Adipocyte (in vitro differentiated cells): ENCODE measurements at regions not wholly inside any gene's neighbourhood (a gene's known extent, or its start where the extent isn't known, plus 50 kb on each side); places are given as distances from the start of the nearest gene placed in this dataset.
"Not testable (repeated sequence)": the region's sequence is repeated elsewhere in the genome, so short reads cannot be mapped to it uniquely, and the experiment has no call there.

Source experiments
- DNase-seq: peaks from one replicate; pipeline ENCODE4 v3.0.0-alpha.2; 2015; ENCODE audit warnings: low read depth
- H3K27me3 ChIP-seq: replicated peaks from 2 replicates; pipeline ENCODE4 v1.7.0; 2013; ENCODE audit warnings: mild to moderate bottlenecking, low read length, moderate library complexity; ENCODE audit not compliant: control insufficient read depth, insufficient read depth
- H3K36me3 ChIP-seq: 2 replicates; pipeline ENCODE4 v1.7.0; 2013; ENCODE audit warnings: low read length, mild to moderate bottlenecking, moderate library complexity; ENCODE audit not compliant: control insufficient read depth, insufficient read depth, severe bottlenecking
- H3K4me1 ChIP-seq: 2 replicates; pipeline ENCODE4 v1.7.0; 2013; ENCODE audit warnings: mild to moderate bottlenecking, low read length, moderate library complexity; ENCODE audit not compliant: control insufficient read depth, insufficient read depth
- H3K4me3 ChIP-seq: 2 replicates; pipeline ENCODE4 v1.7.0; 2013; ENCODE audit warnings: mild to moderate bottlenecking, low read length, moderate library complexity
- H3K9ac ChIP-seq: 2 replicates; pipeline ENCODE4 v1.7.0; 2013; ENCODE audit warnings: mild to moderate bottlenecking, low read length, moderate library complexity
- H3K9me3 ChIP-seq: 2 replicates; pipeline ENCODE4 v1.7.0; 2013; ENCODE audit warnings: mild to moderate bottlenecking, low read length, moderate library complexity; ENCODE audit not compliant: control insufficient read depth

GRCh38 chr2:55811048-55811447, 112.5 kb downstream of the EFEMP1 start:
- peak overlapping the region; percentile 30 for H3K9ac ChIP-seq
- H3K4me3 ChIP-seq: no peak overlapping the region
- H3K4me1 ChIP-seq: peaks cover 21% of the 10 kb centered on the region
- H3K36me3 ChIP-seq: no peaks in the 10 kb centered on the region
- no peaks in the 10 kb centered on the region for H3K9me3 ChIP-seq
- peak; percentile 17 for DNase-seq
- no peaks in the 10 kb centered on the region for H3K27me3 ChIP-seq

GRCh38 chr2:55810622-55811020, 113.0 kb downstream of the EFEMP1 start:
- DNase-seq: no peak
- Histone ChIP-seq H3K4me3 (peak overlapping the region; percentile 11), H3K9me3 (no peaks in the 10 kb centered on the region), H3K27me3 (no peaks in the 10 kb centered on the region), H3K9ac (peak overlapping the region; percentile 30), H3K36me3 (no peaks in the 10 kb centered on the region), H3K4me1 (peaks cover 21% of the 10 kb centered on the region)

GRCh38 chr2:55809875-55810621, 113.5 kb downstream of the EFEMP1 start:
- H3K27me3 ChIP-seq: no peaks in the 10 kb centered on the region
- no peaks in the 10 kb centered on the region for H3K36me3 ChIP-seq
- no peak overlapping the region for H3K9ac ChIP-seq
- peak; percentile 44 for DNase-seq
- H3K4me1 ChIP-seq: peaks cover 21% of the 10 kb centered on the region
- H3K9me3 ChIP-seq: no peaks in the 10 kb centered on the region
- H3K4me3 ChIP-seq: peak overlapping the region; percentile 11

- no peaks in the 10 kb centered on the region for H3K27me3 ChIP-seq
- H3K9ac ChIP-seq: no peak overlapping the region
- DNase-seq: no peak
- H3K4me3 ChIP-seq: no peak overlapping the region
- H3K9me3 ChIP-seq: no peaks in the 10 kb centered on the region
- H3K4me1 ChIP-seq: peaks cover 34% of the 10 kb centered on the region
- no peaks in the 10 kb centered on the region for H3K36me3 ChIP-seq
Observed at GRCh38 chr2:55807900-55808299, 114.3 kb upstream of the PNPT1 start.

GRCh38 chr2:55805686-55806085, 112.0 kb upstream of the PNPT1 start:
- Histone ChIP-seq H3K36me3 (no peaks in the 10 kb centered on the region), H3K9me3 (no peaks in the 10 kb centered on the region), H3K4me3 (no peak overlapping the region), H3K27me3 (no peaks in the 10 kb centered on the region), H3K4me1 (peaks cover 25% of the 10 kb centered on the region), H3K9ac (no peak overlapping the region)
- no peak for DNase-seq

GRCh38 chr2:55804535-55804934, 110.9 kb upstream of the PNPT1 start:
- Histone ChIP-seq H3K4me3 (peak overlapping the region; percentile 35), H3K27me3 (no peaks in the 10 kb centered on the region), H3K4me1 (peaks cover 14% of the 10 kb centered on the region), H3K9me3 (no peaks in the 10 kb centered on the region), H3K9ac (no peak overlapping the region), H3K36me3 (no peaks in the 10 kb centered on the region)
- DNase-seq: no peak

GRCh38 chr2:55802067-55802466, 108.4 kb upstream of the PNPT1 start:
- H3K9me3 ChIP-seq: no peaks in the 10 kb centered on the region
- H3K9ac ChIP-seq: no peak overlapping the region
- no peak overlapping the region for H3K4me3 ChIP-seq
- H3K4me1 ChIP-seq: peaks cover 13% of the 10 kb centered on the region
- H3K27me3 ChIP-seq: no peaks in the 10 kb centered on the region
- no peak for DNase-seq
- no peaks in the 10 kb centered on the region for H3K36me3 ChIP-seq

- no peak for DNase-seq
- Histone ChIP-seq H3K27me3 (no peaks in the 10 kb centered on the region), H3K9ac (no peak overlapping the region), H3K9me3 (no peaks in the 10 kb centered on the region), H3K4me1 (peaks cover 13% of the 10 kb centered on the region), H3K36me3 (no peaks in the 10 kb centered on the region), H3K4me3 (no peak overlapping the region)
Observed at GRCh38 chr2:55801436-55801835, 107.8 kb upstream of the PNPT1 start.

- H3K4me1 ChIP-seq, DNase-seq, H3K4me3 ChIP-seq, H3K9me3 ChIP-seq, H3K27me3 ChIP-seq, H3K9ac ChIP-seq, H3K36me3 ChIP-seq: not testable (repeated sequence)
Observed at GRCh38 chr2:55799624-55800023, 106.0 kb upstream of the PNPT1 start.

- H3K9ac ChIP-seq: no peak overlapping the region
- no peaks in the 10 kb centered on the region for H3K9me3 ChIP-seq
- no peaks in the 10 kb centered on the region for H3K4me1 ChIP-seq
- no peaks in the 10 kb centered on the region for H3K36me3 ChIP-seq
- H3K27me3 ChIP-seq: no peaks in the 10 kb centered on the region
- H3K4me3 ChIP-seq: no peak overlapping the region
- DNase-seq: no peak
Observed at GRCh38 chr2:55796121-55796520, 102.5 kb upstream of the PNPT1 start.

GRCh38 chr2:55793602-55794001, 100.0 kb upstream of the PNPT1 start:
- not testable (repeated sequence) for H3K9ac ChIP-seq, H3K36me3 ChIP-seq, H3K9me3 ChIP-seq, DNase-seq, H3K4me1 ChIP-seq, H3K27me3 ChIP-seq, H3K4me3 ChIP-seq

- Histone ChIP-seq H3K9me3 (no peaks in the 10 kb centered on the region), H3K4me1 (no peaks in the 10 kb centered on the region), H3K4me3 (no peak overlapping the region), H3K27me3 (no peaks in the 10 kb centered on the region), H3K9ac (no peak overlapping the region), H3K36me3 (no peaks in the 10 kb centered on the region)
- no peak for DNase-seq
Observed at GRCh38 chr2:55786280-55786679, 92.6 kb upstream of the PNPT1 start.
